H9 (cell line): ENCODE measurements at regions not wholly inside any gene's neighbourhood (a gene's known extent, or its start where the extent isn't known, plus 50 kb on each side); places are given as distances from the start of the nearest gene placed in this dataset.

Experiments used
- DNase-seq: peaks from one replicate; pipeline ENCODE4 v3.0.0-alpha.2; 2017
- H2AFZ ChIP-seq: one replicate; pipeline ENCODE4 v1.6.1; 2013; ENCODE audit warnings: mild to moderate bottlenecking, low read length, control low read depth, moderate library complexity
- H2AK5ac ChIP-seq: 2 replicates; pipeline ENCODE4 v1.6.1; 2013; ENCODE audit warnings: low read length, control low read depth, mixed read lengths; ENCODE audit not compliant: insufficient read length
- H2BK120ac ChIP-seq: one replicate; pipeline ENCODE4 v1.6.1; 2013; ENCODE audit warnings: low read depth, mild to moderate bottlenecking, low read length, control low read depth, inconsistent platforms; ENCODE audit not compliant: poor library complexity, severe bottlenecking
- H2BK12ac ChIP-seq: 2 replicates; pipeline ENCODE4 v1.6.1; 2013; ENCODE audit warnings: low read length, control low read depth, mixed read lengths, low read depth; ENCODE audit not compliant: insufficient read length
- H2BK15ac ChIP-seq: 2 replicates; pipeline ENCODE4 v1.6.1; 2013; ENCODE audit warnings: low read depth, low read length, control low read depth
- H2BK20ac ChIP-seq: one replicate; pipeline ENCODE4 v1.6.1; 2013; ENCODE audit warnings: low read depth, mild to moderate bottlenecking, low read length, control low read depth, inconsistent platforms; ENCODE audit not compliant: poor library complexity, severe bottlenecking
- H2BK5ac ChIP-seq: 2 replicates; pipeline ENCODE4 v1.6.1; 2013; ENCODE audit warnings: low read length, control low read depth, mixed read lengths; ENCODE audit not compliant: insufficient read length
- H3K14ac ChIP-seq: 2 replicates; pipeline ENCODE4 v1.6.1; 2013; ENCODE audit warnings: low read length, control low read depth; ENCODE audit not compliant: insufficient read depth
- H3K18ac ChIP-seq: 2 replicates; pipeline ENCODE4 v1.6.1; 2013; ENCODE audit warnings: low read depth, mild to moderate bottlenecking, mixed read lengths, low read length, control low read depth; ENCODE audit not compliant: insufficient read length
- H3K23ac ChIP-seq: 2 replicates; pipeline ENCODE4 v1.6.1; 2013; ENCODE audit warnings: low read length, control low read depth, mixed read lengths, low read depth; ENCODE audit not compliant: insufficient read length
- H3K23me2 ChIP-seq: 2 replicates; pipeline ENCODE4 v1.6.1; 2013; ENCODE audit warnings: low read depth, mild to moderate bottlenecking, mixed read lengths, low read length, control low read depth; ENCODE audit not compliant: insufficient read length, poor library complexity, severe bottlenecking
- H3K27ac ChIP-seq: 2 replicates; pipeline ENCODE4 v1.5.1; 2013; ENCODE audit warnings: low read length, control low read depth, mixed read lengths, low read depth; ENCODE audit not compliant: insufficient read length
- H3K27me3 ChIP-seq: 2 replicates; pipeline ENCODE4 v1.6.1; 2013; ENCODE audit warnings: low read length, control low read depth, inconsistent platforms; ENCODE audit not compliant: insufficient read depth
- H3K4ac ChIP-seq: 2 replicates; pipeline ENCODE4 v1.6.1; 2013; ENCODE audit warnings: low read depth, mild to moderate bottlenecking, control low read depth, inconsistent platforms, low read length, moderate library complexity
- H3K4me1 ChIP-seq: 2 replicates; pipeline ENCODE4 v1.6.1; 2013; ENCODE audit warnings: low read length, control low read depth, inconsistent platforms; ENCODE audit not compliant: insufficient read depth
- H3K4me2 ChIP-seq: 2 replicates; pipeline ENCODE4 v1.6.1; 2013; ENCODE audit warnings: low read length, control low read depth, mixed read lengths; ENCODE audit not compliant: insufficient read length, insufficient read depth
- H3K56ac ChIP-seq: 2 replicates; pipeline ENCODE4 v1.6.1; 2013; ENCODE audit warnings: low read depth, mild to moderate bottlenecking, mixed read lengths, low read length, control low read depth; ENCODE audit not compliant: insufficient read length
- H3K79me1 ChIP-seq: 2 replicates; pipeline ENCODE4 v1.6.1; 2013; ENCODE audit warnings: low read depth, mild to moderate bottlenecking, moderate library complexity, low read length, control low read depth, inconsistent platforms; ENCODE audit not compliant: insufficient read depth, poor library complexity, severe bottlenecking
- H3K79me2 ChIP-seq: 2 replicates; pipeline ENCODE4 v1.6.1; 2013; ENCODE audit warnings: low read length, control low read depth, inconsistent platforms; ENCODE audit not compliant: insufficient read depth
- H3K9ac ChIP-seq: 2 replicates; pipeline ENCODE4 v1.6.1; 2013; ENCODE audit warnings: low read length, control low read depth, mixed read lengths; ENCODE audit not compliant: insufficient read length; ENCODE audit errors: extremely low read depth
- H3K9me3 ChIP-seq: one replicate; pipeline ENCODE4 v1.6.1; 2013; ENCODE audit warnings: low read depth, low read length, inconsistent platforms; ENCODE audit not compliant: control insufficient read depth
- H3T11ph ChIP-seq: one replicate; pipeline ENCODE4 v1.6.1; 2013; ENCODE audit warnings: mild to moderate bottlenecking, low read length, control low read depth, inconsistent platforms
- H4K20me1 ChIP-seq: one replicate; pipeline ENCODE4 v1.6.1; 2013; ENCODE audit not compliant: control insufficient read depth, insufficient read length, insufficient read depth
- H4K5ac ChIP-seq: 2 replicates; pipeline ENCODE4 v1.6.1; 2013; ENCODE audit warnings: low read depth, mild to moderate bottlenecking, mixed read lengths, low read length, control low read depth; ENCODE audit not compliant: insufficient read length
- H4K8ac ChIP-seq: replicated peaks from 2 replicates; pipeline ENCODE4 v1.6.1; 2013; ENCODE audit warnings: low read length, control low read depth, mixed read lengths, low read depth; ENCODE audit not compliant: insufficient read length
- H4K91ac ChIP-seq: 2 replicates; pipeline ENCODE4 v1.6.1; 2013; ENCODE audit warnings: low read depth, mild to moderate bottlenecking, moderate library complexity, mixed read lengths, low read length, control low read depth; ENCODE audit not compliant: insufficient read length
- H3K27ac Mint-ChIP-seq, 3 experiments: 2 replicates in 2 of 3; 3 replicates in 1 of 3; pipeline ENCODE4 v1.8.0; 2020 to 2021; ENCODE audit warnings: mixed read lengths in 3 of 3, mild to moderate bottlenecking in 1 of 3, moderate library complexity in 1 of 3
- H3K27me3 Mint-ChIP-seq: 2 replicates; pipeline ENCODE4 v1.8.0; 2021; ENCODE audit warnings: low read depth, mild to moderate bottlenecking, moderate library complexity, mixed read lengths
- H3K36me3 Mint-ChIP-seq, 3 experiments: 2 replicates in 2 of 3; 3 replicates in 1 of 3; pipeline ENCODE4 v1.8.0; 2020 to 2021; ENCODE audit warnings: low read depth in 3 of 3, mixed read lengths in 3 of 3; ENCODE audit not compliant: insufficient read depth in 1 of 3
- H3K4me1 Mint-ChIP-seq, 2 experiments: 2 replicates each; pipeline ENCODE4 v1.8.0; 2020; ENCODE audit warnings: mixed read lengths in 2 of 2
- H3K4me3 Mint-ChIP-seq, 2 experiments: 2 replicates in 1 of 2; 3 replicates in 1 of 2; pipeline ENCODE4 v1.8.0; 2020 to 2021; ENCODE audit warnings: mild to moderate bottlenecking in 2 of 2, mixed read lengths in 2 of 2, moderate library complexity in 1 of 2
- H3K9me3 Mint-ChIP-seq, 2 experiments: 2 replicates in 1 of 2; 3 replicates in 1 of 2; pipeline ENCODE4 v1.8.0; 2020; ENCODE audit warnings: mild to moderate bottlenecking in 2 of 2, mixed read lengths in 2 of 2, moderate library complexity in 1 of 2
- CTCF ChIP-seq: fragments of 200-600 bp; sonication (generic); conservative IDR thresholded peaks from 3 replicates; pipeline ENCODE4 v1.8.0; 2021; ENCODE audit warnings: antibody characterized with exemption, mild to moderate bottlenecking
- WGBS: extraction: QIAGEN DNeasy Blood & Tissue Kit; methylation state at CpG from one replicate; pipeline ENCODE4 v1.1.7; 2013; ENCODE audit warnings: missing lambda C conversion rate, low lambda C conversion rate, mixed read lengths; ENCODE audit not compliant: insufficient read length; ENCODE audit errors: extremely low coverage; 5-methylcytosine and 5-hydroxymethylcytosine counted together

DNA sequence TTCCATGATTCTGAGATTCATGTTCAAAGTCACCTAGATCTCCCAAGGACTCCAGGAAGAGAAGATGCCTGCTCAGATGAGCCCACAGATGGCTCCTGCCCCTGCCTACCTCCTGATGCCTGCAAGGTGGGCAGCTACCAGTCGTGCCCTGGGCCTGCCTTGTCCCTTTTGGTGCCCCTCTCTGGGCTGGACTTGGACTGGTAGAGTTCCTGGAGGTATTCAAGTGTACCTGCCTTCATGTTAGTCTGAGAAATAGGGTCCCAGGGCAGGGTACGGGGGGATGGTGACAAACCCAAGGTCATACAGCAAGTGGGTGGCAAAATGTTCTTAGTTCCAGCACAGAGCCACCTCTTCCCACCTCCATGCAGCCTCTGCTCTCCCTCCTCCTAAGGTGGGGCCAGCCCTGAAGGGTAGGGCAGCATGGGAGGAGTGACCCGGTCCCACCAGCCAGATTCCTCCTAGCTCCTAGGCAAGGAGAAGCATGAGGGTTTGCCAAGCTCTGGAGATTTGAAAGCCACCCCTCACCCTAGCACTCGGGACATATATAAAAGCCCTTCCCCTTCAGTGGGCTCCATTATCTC, 80.8 kb upstream of the UNC5B start:
- no peaks in the 10 kb centered on the region for H3K9me3 ChIP-seq
- Mint-ChIP-seq H3K4me3 (no peak overlapping the region), H3K9me3 (no peaks in the 10 kb centered on the region), H3K4me1 (peaks cover 38 to 40% of the 10 kb centered on the region in 2 experiments), H3K27me3 (peaks cover 11% of the 10 kb centered on the region), H3K36me3 (no peaks in the 10 kb centered on the region), H3K27ac (no peak overlapping the region; a peak in 1 of 7 replicates)
- no CpG with 5 or more reads among the region's 4 CpGs for WGBS
- no peak overlapping the region for H2BK15ac ChIP-seq
- H3K56ac ChIP-seq: no peak overlapping the region
- H4K20me1 ChIP-seq: no peaks in the 10 kb centered on the region
- H3K27ac ChIP-seq: no peak overlapping the region
- no peak overlapping the region for H3K23ac ChIP-seq
- H4K5ac ChIP-seq: no peak overlapping the region
- no peak overlapping the region for H3K9ac ChIP-seq
- H2BK12ac ChIP-seq: no peak overlapping the region
- H2BK20ac ChIP-seq: no peak overlapping the region
- no peak overlapping the region for H2BK5ac ChIP-seq
- no peaks in the 10 kb centered on the region for H3K79me2 ChIP-seq
- H3K27me3 ChIP-seq: no peaks in the 10 kb centered on the region
- H3K79me1 ChIP-seq: no peaks in the 10 kb centered on the region
- no peak overlapping the region for H2BK120ac ChIP-seq
- H3T11ph ChIP-seq: no peak overlapping the region
- no peak overlapping the region; the same call in 1 of the 2 replicates for H3K14ac ChIP-seq
- no peak overlapping the region for H2AK5ac ChIP-seq
- no peak overlapping the region for H4K91ac ChIP-seq
- TF ChIP-seq CTCF: no peak
- no peak overlapping the region for H2AFZ ChIP-seq
- H3K18ac ChIP-seq: no peak overlapping the region
- no peak overlapping the region for H4K8ac ChIP-seq
- no peak for DNase-seq
- no peak overlapping the region for H3K4ac ChIP-seq
- H3K4me1 ChIP-seq: peaks cover 6% of the 10 kb centered on the region; the same call in 1 of the 2 replicates
- no peaks in the 10 kb centered on the region for H3K23me2 ChIP-seq
- H3K4me2 ChIP-seq: no peak overlapping the region
